Osteocyte (in vitro differentiated cells): ENCODE measurements at regions not wholly inside any gene's neighbourhood (a gene's known extent, or its start where the extent isn't known, plus 50 kb on each side); places are given as distances from the start of the nearest gene placed in this dataset.

ENCODE experiments used
- DNase-seq: peaks from one replicate; pipeline ENCODE4 v3.0.0; 2021; ENCODE audit warnings: mixed read lengths; ENCODE audit not compliant: unreplicated experiment; ENCODE audit errors: extremely low spot score
- H3K27ac Mint-ChIP-seq: one replicate; pipeline ENCODE4 v1.8.0; 2021; ENCODE audit warnings: mild to moderate bottlenecking, mixed read lengths; ENCODE audit not compliant: unreplicated experiment
- H3K27me3 Mint-ChIP-seq: one replicate; pipeline ENCODE4 v1.8.0; 2021; ENCODE audit warnings: mixed read lengths; ENCODE audit not compliant: unreplicated experiment
- H3K36me3 Mint-ChIP-seq: one replicate; pipeline ENCODE4 v1.8.0; 2021; ENCODE audit warnings: mixed read lengths; ENCODE audit not compliant: unreplicated experiment
- H3K4me1 Mint-ChIP-seq: one replicate; pipeline ENCODE4 v1.8.0; 2021; ENCODE audit warnings: mixed read lengths; ENCODE audit not compliant: unreplicated experiment
- H3K4me3 Mint-ChIP-seq: one replicate; pipeline ENCODE4 v1.8.0; 2021; ENCODE audit warnings: mild to moderate bottlenecking, moderate library complexity, mixed read lengths; ENCODE audit not compliant: unreplicated experiment
- H3K9me3 Mint-ChIP-seq: one replicate; pipeline ENCODE4 v1.8.0; 2021; ENCODE audit warnings: mixed read lengths; ENCODE audit not compliant: unreplicated experiment
- TF ChIP-seq, protein P1 (sequence below): fragments of 200-600 bp; sonication (generic); IDR thresholded peaks from 2 replicates; pipeline ENCODE4 v1.5.0; 2021; ENCODE audit warnings: antibody characterized with exemption, mild to moderate bottlenecking, moderate library complexity

DNA sequence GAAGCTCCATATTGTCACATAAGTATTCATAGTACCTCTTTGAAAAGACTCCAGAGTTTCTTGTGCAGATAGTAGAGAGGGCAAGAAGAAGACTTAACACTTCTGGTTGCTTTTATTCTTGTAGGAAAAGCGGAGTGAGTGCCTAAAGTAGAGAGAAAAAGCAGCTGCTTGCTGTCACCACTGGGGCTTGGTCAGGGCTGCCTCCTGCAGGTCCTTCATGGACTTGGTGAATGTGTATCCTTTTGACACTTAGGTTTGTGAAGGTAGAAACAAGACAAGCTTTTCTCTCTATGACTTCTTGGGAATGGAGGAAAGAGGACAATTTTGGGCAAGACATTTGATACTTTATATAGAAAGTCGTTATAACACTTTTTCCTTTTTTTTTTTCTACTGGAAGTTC is 312.8 kb upstream of the FANCL start:
- no peak overlapping the region for H3K27ac Mint-ChIP-seq
- no peak overlapping the region for H3K4me3 Mint-ChIP-seq
- peaks cover 20% of the 10 kb centered on the region for H3K27me3 Mint-ChIP-seq
- H3K9me3 Mint-ChIP-seq = no peaks in the 10 kb centered on the region
- H3K36me3 Mint-ChIP-seq = no peaks in the 10 kb centered on the region
- no peaks in the 10 kb centered on the region for H3K4me1 Mint-ChIP-seq
- TF ChIP-seq, protein P1, sequence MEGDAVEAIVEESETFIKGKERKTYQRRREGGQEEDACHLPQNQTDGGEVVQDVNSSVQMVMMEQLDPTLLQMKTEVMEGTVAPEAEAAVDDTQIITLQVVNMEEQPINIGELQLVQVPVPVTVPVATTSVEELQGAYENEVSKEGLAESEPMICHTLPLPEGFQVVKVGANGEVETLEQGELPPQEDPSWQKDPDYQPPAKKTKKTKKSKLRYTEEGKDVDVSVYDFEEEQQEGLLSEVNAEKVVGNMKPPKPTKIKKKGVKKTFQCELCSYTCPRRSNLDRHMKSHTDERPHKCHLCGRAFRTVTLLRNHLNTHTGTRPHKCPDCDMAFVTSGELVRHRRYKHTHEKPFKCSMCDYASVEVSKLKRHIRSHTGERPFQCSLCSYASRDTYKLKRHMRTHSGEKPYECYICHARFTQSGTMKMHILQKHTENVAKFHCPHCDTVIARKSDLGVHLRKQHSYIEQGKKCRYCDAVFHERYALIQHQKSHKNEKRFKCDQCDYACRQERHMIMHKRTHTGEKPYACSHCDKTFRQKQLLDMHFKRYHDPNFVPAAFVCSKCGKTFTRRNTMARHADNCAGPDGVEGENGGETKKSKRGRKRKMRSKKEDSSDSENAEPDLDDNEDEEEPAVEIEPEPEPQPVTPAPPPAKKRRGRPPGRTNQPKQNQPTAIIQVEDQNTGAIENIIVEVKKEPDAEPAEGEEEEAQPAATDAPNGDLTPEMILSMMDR = peak; percentile 35
- DNase-seq = no peak

DNA sequence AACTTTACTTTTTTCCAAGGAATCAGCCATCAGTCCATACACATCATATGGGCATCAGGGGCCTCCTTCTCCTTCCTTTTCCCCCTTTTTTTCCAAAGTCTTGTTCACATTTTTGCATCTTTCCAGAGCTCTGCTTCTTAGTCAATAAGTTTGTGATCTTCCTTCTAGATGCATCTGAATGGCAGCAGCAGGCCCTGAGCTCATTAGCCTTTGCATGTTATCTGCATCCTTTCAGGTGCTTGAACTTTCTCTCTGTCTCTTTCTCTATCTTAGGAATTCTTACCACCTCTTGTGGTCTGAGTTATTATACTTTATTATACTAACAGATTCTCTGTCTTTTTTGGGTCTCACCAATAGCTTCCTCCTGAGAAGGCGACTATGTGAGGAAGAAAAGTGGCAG is 312.4 kb upstream of the FANCL start:
- DNase-seq = no peak
- no peak overlapping the region for H3K27ac Mint-ChIP-seq
- H3K4me3 Mint-ChIP-seq = no peak overlapping the region
- no peaks in the 10 kb centered on the region for H3K9me3 Mint-ChIP-seq
- TF ChIP-seq, protein P1 = no peak
- peaks cover 18% of the 10 kb centered on the region for H3K27me3 Mint-ChIP-seq
- H3K4me1 Mint-ChIP-seq = no peaks in the 10 kb centered on the region
- no peaks in the 10 kb centered on the region for H3K36me3 Mint-ChIP-seq

DNA sequence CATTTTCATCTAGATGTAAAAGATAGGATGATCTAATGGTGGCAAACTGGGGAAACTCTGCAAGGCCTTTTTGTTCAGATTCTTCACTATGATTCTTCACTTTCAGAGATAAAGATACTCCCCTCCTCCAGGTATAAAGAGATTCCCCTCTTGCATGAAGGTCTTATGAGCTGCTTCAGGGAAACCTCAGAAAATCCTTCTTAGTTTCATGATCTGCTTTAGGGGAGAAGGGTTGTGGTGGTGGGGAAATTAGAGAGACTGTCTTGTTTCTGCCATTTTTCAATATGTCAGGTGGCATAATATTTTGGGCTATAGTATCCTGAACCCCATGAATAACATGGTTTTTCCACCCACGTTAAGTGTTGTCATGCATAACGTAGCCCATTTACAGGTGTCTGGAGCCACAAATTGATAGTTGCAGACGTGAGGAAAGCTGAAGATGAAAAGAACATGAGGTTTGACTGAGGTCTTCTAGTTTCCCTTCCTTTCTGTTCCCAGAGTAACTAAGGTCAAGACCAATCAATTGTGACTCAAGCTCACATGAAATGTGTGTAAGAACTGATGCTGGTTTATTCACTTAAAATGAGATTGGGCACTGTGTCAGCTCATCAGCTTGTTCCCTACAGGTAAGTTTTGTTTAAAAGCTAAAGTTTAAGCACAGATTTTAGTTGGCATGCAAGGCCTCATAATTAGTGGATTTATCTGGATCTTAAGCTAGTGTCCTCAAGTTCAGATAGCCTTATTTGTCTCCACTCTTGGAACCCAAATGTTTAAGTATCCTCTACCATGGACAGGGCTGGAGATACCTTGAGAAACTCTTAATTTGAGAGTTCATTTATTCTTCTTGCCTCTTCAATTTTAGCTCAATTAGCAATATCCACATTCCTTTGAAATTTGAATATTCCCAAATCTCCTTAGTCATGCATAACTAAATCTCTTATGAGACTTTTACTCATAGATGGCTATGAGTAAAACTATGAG is 304.5 kb upstream of the FANCL start:
- H3K27me3 Mint-ChIP-seq = peaks cover 8% of the 10 kb centered on the region

DNA sequence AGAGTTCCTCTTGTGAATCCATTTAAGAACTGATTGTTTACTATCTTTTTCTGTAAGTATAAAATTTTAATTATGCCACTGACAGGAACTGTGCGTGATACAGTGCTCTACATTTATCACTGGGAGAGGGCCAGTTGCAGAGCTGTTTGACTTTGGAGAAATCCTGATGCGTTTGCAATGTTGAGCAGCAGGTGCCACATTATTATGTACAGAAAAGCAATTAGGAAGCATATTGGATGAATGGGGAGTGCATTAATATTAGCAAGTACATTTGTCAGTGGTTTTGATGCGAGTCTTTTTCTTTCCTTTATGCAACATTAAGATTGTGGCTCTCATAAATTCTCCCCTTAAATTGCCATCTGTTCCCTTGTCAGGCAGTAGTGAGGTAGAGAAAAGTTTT is 302.3 kb upstream of the FANCL start:
- peaks cover 14% of the 10 kb centered on the region for H3K4me1 Mint-ChIP-seq
- H3K27me3 Mint-ChIP-seq = peaks cover 14% of the 10 kb centered on the region
- H3K4me3 Mint-ChIP-seq = no peak overlapping the region
- DNase-seq = no peak
- H3K36me3 Mint-ChIP-seq = no peaks in the 10 kb centered on the region
- no peaks in the 10 kb centered on the region for H3K9me3 Mint-ChIP-seq
- TF ChIP-seq, protein P1 = no peak
- no peak overlapping the region for H3K27ac Mint-ChIP-seq

More for the DNA sequence above, 304.5 kb upstream of the FANCL start:
- Mint-ChIP-seq H3K36me3 (no peaks in the 10 kb centered on the region), H3K27ac (no peak overlapping the region), H3K4me3 (no peak overlapping the region), H3K9me3 (no peaks in the 10 kb centered on the region), H3K4me1 (peaks cover 2% of the 10 kb centered on the region)
- TF ChIP-seq, protein P1 = no peak
- DNase-seq = no peak

DNA sequence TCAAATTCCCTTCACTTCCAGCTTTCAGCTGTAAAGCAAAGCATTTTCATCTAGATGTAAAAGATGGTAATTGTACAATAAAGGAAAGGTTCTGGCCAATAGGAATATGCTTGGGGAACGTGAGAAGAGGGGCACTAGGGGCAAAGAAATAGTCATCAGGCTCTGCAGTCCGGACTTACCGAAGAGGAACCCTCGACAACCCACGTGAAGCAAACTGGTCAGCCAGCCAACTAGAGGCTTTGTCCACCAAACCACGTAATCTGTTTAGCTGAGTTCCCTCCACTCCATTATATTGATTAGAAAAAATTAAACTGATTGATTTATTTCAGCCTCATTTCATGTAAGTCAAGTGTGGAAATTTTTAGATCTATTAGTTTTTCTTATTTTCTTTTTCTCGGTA is 300.4 kb upstream of the FANCL start:
- no peak for DNase-seq
- no peaks in the 10 kb centered on the region for H3K36me3 Mint-ChIP-seq
- no peak overlapping the region for H3K27ac Mint-ChIP-seq
- H3K4me1 Mint-ChIP-seq = peaks cover 14% of the 10 kb centered on the region
- no peak overlapping the region for H3K4me3 Mint-ChIP-seq
- H3K27me3 Mint-ChIP-seq = peaks cover 17% of the 10 kb centered on the region
- no peaks in the 10 kb centered on the region for H3K9me3 Mint-ChIP-seq
- TF ChIP-seq, protein P1 = no peak
